CD14-positive monocyte (primary cell): ENCODE measurements at regions not wholly inside any gene's neighbourhood (a gene's known extent, or its start where the extent isn't known, plus 50 kb on each side); places are given as distances from the start of the nearest gene placed in this dataset.

Experiments
- DNase-seq, 3 donors: peaks; one replicate each; pipeline ENCODE4 v3.0.0-alpha.2; 2011 to 2022
- H2AFZ ChIP-seq: 2 replicates; pipeline ENCODE4 v1.6.0; 2012; ENCODE audit warnings: mild to moderate bottlenecking, low read depth, low read length, inconsistent platforms; ENCODE audit not compliant: insufficient read depth, poor library complexity, severe bottlenecking
- H3K27ac ChIP-seq, 2 donors: 1 replicate in 1 of 2; 2 replicates in 1 of 2; pipeline ENCODE4 v1.5.1; 2012 to 2013; ENCODE audit warnings: low read length in 2 of 2, control low read depth in 1 of 2, inconsistent platforms in 1 of 2, low read depth in 1 of 2, mild to moderate bottlenecking in 1 of 2
- H3K27me3 ChIP-seq, 2 donors: one replicate each; pipeline versions ENCODE4 v1.6.0 to v1.6.1; 2011 to 2013; ENCODE audit warnings: low read length in 2 of 2; ENCODE audit not compliant: control insufficient read depth in 2 of 2, insufficient read depth in 2 of 2
- H3K36me3 ChIP-seq, 2 donors: replicated peaks in 1 of 2; 1 replicate in 1 of 2; 2 replicates in 1 of 2; pipeline versions ENCODE4 v1.5.1 to v1.6.1; 2012 to 2013; ENCODE audit warnings: low read length in 2 of 2, control low read depth in 1 of 2, inconsistent platforms in 1 of 2, mild to moderate bottlenecking in 1 of 2; ENCODE audit not compliant: insufficient read depth in 2 of 2, control insufficient read depth in 1 of 2
- H3K4me1 ChIP-seq, 2 donors: 1 replicate in 1 of 2; 2 replicates in 1 of 2; pipeline versions ENCODE4 v1.5.1 to v1.6.1; 2012 to 2013; ENCODE audit warnings: low read length in 2 of 2, control low read depth in 1 of 2, inconsistent platforms in 1 of 2, mild to moderate bottlenecking in 1 of 2, moderate library complexity in 1 of 2; ENCODE audit not compliant: insufficient read depth in 2 of 2, control insufficient read depth in 1 of 2
- H3K4me2 ChIP-seq: replicated peaks from 2 replicates; pipeline ENCODE3; 2012; ENCODE audit warnings: low read length, moderate library complexity, mild to moderate bottlenecking; ENCODE audit not compliant: poor library complexity, severe bottlenecking; ENCODE audit errors: extremely low read depth
- H3K4me3 ChIP-seq, 3 experiments: fragments of 200-600 bp in 1 of 3; sonication (generic) in 1 of 3; replicated peaks in 1 of 3; 1 replicate in 2 of 3; 2 replicates in 1 of 3; pipeline ENCODE4 v1.5.1; 2011 to 2013; ENCODE audit warnings: low read length in 3 of 3, mild to moderate bottlenecking in 3 of 3, control low read depth in 2 of 3, low read depth in 2 of 3, inconsistent platforms in 1 of 3, moderate library complexity in 1 of 3
- H3K79me2 ChIP-seq: 2 replicates; pipeline ENCODE4 v1.6.0; 2012; ENCODE audit warnings: mild to moderate bottlenecking, control low read depth, inconsistent platforms, low read length, moderate library complexity; ENCODE audit not compliant: insufficient read depth
- H3K9ac ChIP-seq: 2 replicates; pipeline ENCODE4 v1.6.0; 2017; ENCODE audit warnings: low read length, mild to moderate bottlenecking; ENCODE audit not compliant: insufficient read depth, poor library complexity, severe bottlenecking
- H3K9me3 ChIP-seq, 2 donors: replicated peaks in 1 of 2; 1 replicate in 1 of 2; 2 replicates in 1 of 2; pipeline versions ENCODE4 v1.5.1 to v1.6.1; 2012 to 2013; ENCODE audit warnings: low read length in 2 of 2, control low read depth in 1 of 2; ENCODE audit not compliant: control insufficient read depth in 1 of 2, insufficient read depth in 1 of 2
- H4K20me1 ChIP-seq: 2 replicates; pipeline ENCODE4 v1.6.0; 2012; ENCODE audit warnings: mild to moderate bottlenecking, low read length, control low read depth, moderate library complexity; ENCODE audit not compliant: insufficient read depth
- H3K27ac Mint-ChIP-seq, 7 donors: one replicate each; pipeline ENCODE4 v1.8.0; 2020; ENCODE audit warnings: mild to moderate bottlenecking in 7 of 7, mixed read lengths in 7 of 7, moderate library complexity in 6 of 7, inconsistent platforms in 2 of 7
- H3K27me3 Mint-ChIP-seq, 3 donors: one replicate each; pipeline ENCODE4 v1.8.0; 2021 to 2022; ENCODE audit warnings: low read depth in 3 of 3, mild to moderate bottlenecking in 3 of 3, mixed read lengths in 3 of 3, moderate library complexity in 3 of 3, inconsistent platforms in 1 of 3
- H3K36me3 Mint-ChIP-seq, 2 donors: one replicate each; pipeline ENCODE4 v1.8.0; 2020; ENCODE audit warnings: mixed read lengths in 2 of 2, inconsistent platforms in 1 of 2, mild to moderate bottlenecking in 1 of 2
- H3K4me1 Mint-ChIP-seq: one replicate; pipeline ENCODE4 v1.8.0; 2020; ENCODE audit warnings: mild to moderate bottlenecking, mixed read lengths
- H3K4me3 Mint-ChIP-seq, 2 donors: one replicate each; pipeline ENCODE4 v1.8.0; 2020; ENCODE audit warnings: mild to moderate bottlenecking in 2 of 2, mixed read lengths in 2 of 2, moderate library complexity in 1 of 2
- H3K9me3 Mint-ChIP-seq, 7 donors: one replicate each; pipeline ENCODE4 v1.8.0; 2020 to 2022; ENCODE audit warnings: mixed read lengths in 7 of 7, mild to moderate bottlenecking in 6 of 7, moderate library complexity in 6 of 7, inconsistent platforms in 2 of 7
- CTCF ChIP-seq: fragments of 200-600 bp; IDR thresholded peaks from one replicate; pipeline ENCODE4 v1.8.0; 2022; ENCODE audit warnings: antibody characterized with exemption, mild to moderate bottlenecking
- WGBS: methylation state at CpG from one replicate; pipeline ENCODE4 v1.1.5; 2013; ENCODE audit warnings: missing lambda C conversion rate; ENCODE audit not compliant: insufficient coverage; 5-methylcytosine and 5-hydroxymethylcytosine counted together
- intact Hi-C, 2 donors: fragments of 100-400 bp; cut with micrococcal nuclease; formaldehyde crosslinking; loops; one replicate each; pipeline versions ENCODE4 v1.15.0 to v1.15.1; 2023

- Histone ChIP-seq H3K9me3 (no peaks in the 10 kb centered on the region), H4K20me1 (no peaks in the 10 kb centered on the region), H3K36me3 (no peaks in the 10 kb centered on the region), H3K27me3 (no peaks in the 10 kb centered on the region), H3K79me2 (no peaks in the 10 kb centered on the region), H3K27ac (no peak overlapping the region), H3K4me3 (no peak overlapping the region), H3K9ac (no peak overlapping the region), H3K4me2 (no peak overlapping the region), H3K4me1 (no peaks in the 10 kb centered on the region), H2AFZ (no peak overlapping the region)
- 100% methylated on average over 1 of the region's 3 CpGs for WGBS
- intact Hi-C loops: no loop called here
- Mint-ChIP-seq H3K9me3 (peaks cover 0 to 4% (median 0%) of the 10 kb centered on the region in 7 donors), H3K36me3 (no peaks in the 10 kb centered on the region), H3K4me3 (no peak overlapping the region), H3K27me3 (peaks cover 0 to 2% (median 0%) of the 10 kb centered on the region in 3 donors), H3K27ac (no peak overlapping the region), H3K4me1 (no peaks in the 10 kb centered on the region)
- no peak for TF ChIP-seq CTCF
- no peak for DNase-seq
Observed at GRCh38 chr5:58077416-58077815, 382.5 kb downstream of the PLK2 start.

GRCh38 chr5:58076483-58077257 is 383.2 kb downstream of the PLK2 start:
- H3K4me3 Mint-ChIP-seq: no peak overlapping the region

More at GRCh38 chr5:58076483-58077257, 383.2 kb downstream of the PLK2 start:
- H3K27me3 ChIP-seq: no peaks in the 10 kb centered on the region
- H4K20me1 ChIP-seq: no peaks in the 10 kb centered on the region
- 86% methylated on average over 6 of the region's 7 CpGs for WGBS
- H3K9ac ChIP-seq: no peak overlapping the region
- TF ChIP-seq CTCF: no peak
- Mint-ChIP-seq H3K27ac (no peak overlapping the region), H3K4me1 (no peaks in the 10 kb centered on the region), H3K9me3 (peaks cover 0 to 2% (median 0%) of the 10 kb centered on the region in 7 donors), H3K36me3 (no peaks in the 10 kb centered on the region), H3K27me3 (peaks cover 0 to 2% (median 0%) of the 10 kb centered on the region in 3 donors)
- no peak for DNase-seq
- no peaks in the 10 kb centered on the region for H3K36me3 ChIP-seq
- no peaks in the 10 kb centered on the region for H3K9me3 ChIP-seq
- H3K4me3 ChIP-seq: no peak overlapping the region
- intact Hi-C loops: no loop called here
- no peak overlapping the region for H3K27ac ChIP-seq
- H3K4me1 ChIP-seq: no peaks in the 10 kb centered on the region
- no peaks in the 10 kb centered on the region for H3K79me2 ChIP-seq
- H3K4me2 ChIP-seq: no peak overlapping the region
- H2AFZ ChIP-seq: no peak overlapping the region
